ENCODE measurements at regions not wholly inside any gene's neighbourhood (a gene's known extent, or its start where the extent isn't known, plus 50 kb on each side); places are given as distances from the start of the nearest gene placed in this dataset.
A peak's percentile ranks its signal among the peaks of the same experiment; 100 is the strongest.

DNA sequence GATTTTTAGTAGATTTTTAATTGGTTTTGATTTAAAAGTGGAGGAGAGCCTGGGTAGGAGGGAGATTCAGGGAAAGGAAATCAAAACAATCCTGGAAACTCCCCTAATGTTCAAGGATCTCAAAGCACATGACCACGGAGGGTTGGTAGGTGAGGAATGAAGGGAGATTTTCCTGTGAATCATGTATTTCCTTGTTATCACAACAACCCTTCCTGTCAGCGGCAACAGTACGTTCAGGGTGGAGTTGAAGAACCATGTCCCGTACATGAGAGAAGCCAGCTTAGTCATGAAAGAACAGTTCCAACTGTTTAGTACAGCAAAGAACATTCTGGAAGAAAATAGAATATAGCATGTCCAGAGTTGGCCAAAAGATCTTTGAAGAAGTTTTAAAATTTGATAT lies 79.4 kb upstream of the SCAF8 start:
- Mint-ChIP-seq H3K4me1 (no peaks in the 10 kb centered on the region), H3K27ac (no peak overlapping the region), H3K4me3 (no peak overlapping the region), H3K36me3 (ENCODE audit: low read depth) (no peaks in the 10 kb centered on the region), H3K27me3 (peaks cover 8% of the 10 kb centered on the region)
- ATAC-seq (no peak), DNase-seq (no peak)
- no peaks in the 10 kb centered on the region for H3K9me3 ChIP-seq (ENCODE audit: control insufficient read depth, low read length, poor library complexity, severe bottlenecking)

DNA sequence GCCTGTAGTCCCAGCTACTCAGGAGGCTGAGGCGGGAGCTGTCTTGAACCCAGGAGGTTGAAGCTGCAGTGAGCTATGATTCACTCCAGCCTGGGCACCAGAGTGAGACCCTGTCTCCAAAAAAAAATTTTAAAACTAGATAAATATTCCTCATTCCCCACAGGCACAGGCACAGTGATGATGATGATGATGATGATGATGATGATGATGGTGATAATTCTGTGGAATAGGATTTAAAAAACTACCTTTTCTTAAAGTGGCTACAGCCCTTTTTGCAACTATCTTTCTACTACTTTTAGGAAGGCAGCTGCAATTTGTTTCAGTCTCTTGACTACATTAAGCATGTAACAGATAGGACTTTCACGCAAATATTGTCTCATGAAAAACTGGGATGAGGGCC lies 76.6 kb upstream of the SCAF8 start:
- ATAC-seq, result no peak
- H3K27me3 Mint-ChIP-seq, result peaks cover 14% of the 10 kb centered on the region
- H3K27ac Mint-ChIP-seq, result no peak overlapping the region
- no peak overlapping the region for H3K4me3 Mint-ChIP-seq
- no peaks in the 10 kb centered on the region for H3K9me3 ChIP-seq (ENCODE audit: control insufficient read depth, low read length, poor library complexity, severe bottlenecking)
- H3K4me1 Mint-ChIP-seq, result no peaks in the 10 kb centered on the region
- no peak for DNase-seq
- no peaks in the 10 kb centered on the region for H3K36me3 Mint-ChIP-seq (ENCODE audit: low read depth)

DNA sequence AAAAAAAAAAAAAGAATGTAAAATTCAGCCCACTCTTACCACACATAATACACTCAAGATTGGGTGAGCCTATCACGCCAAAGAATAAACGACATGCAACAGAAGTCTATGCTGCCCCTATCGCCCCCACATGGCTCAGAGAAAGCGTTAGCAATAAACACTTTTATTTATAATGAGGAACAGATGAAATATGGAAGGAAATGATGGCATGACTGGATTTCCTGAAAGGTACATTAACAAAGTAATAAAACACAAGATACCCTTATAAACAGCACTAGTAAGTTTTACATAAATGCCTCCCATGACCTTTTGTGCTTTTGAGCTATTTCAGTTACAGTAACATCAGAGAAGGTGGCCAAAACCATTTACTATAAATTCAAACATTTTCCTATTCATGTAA lies 71.4 kb upstream of the SCAF8 start:
- no peak overlapping the region for H3K4me3 Mint-ChIP-seq

DNA sequence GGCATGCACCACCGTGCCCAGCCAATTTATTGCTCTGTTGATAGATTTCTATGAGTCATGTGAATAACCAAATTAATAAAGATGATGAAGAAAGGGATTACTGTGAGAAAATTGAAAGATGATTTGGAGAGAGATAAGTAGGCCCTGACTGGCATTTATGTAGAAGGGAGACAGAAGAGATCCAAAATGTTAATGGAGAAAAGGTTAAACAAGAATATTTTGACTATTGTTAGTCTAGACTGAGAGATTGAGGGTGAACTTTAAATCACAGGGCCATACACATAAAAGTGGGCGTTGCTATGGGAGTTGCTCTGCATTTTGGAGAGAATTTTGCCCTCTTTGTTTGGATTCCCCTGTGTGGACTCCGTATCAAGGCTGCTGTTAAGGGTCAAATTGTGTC lies 68.9 kb upstream of the SCAF8 start:
- Mint-ChIP-seq H3K4me1 (no peaks in the 10 kb centered on the region), H3K4me3 (no peak overlapping the region), H3K27ac (no peak overlapping the region), H3K36me3 (ENCODE audit: low read depth) (peaks cover 3% of the 10 kb centered on the region), H3K27me3 (peaks cover 16% of the 10 kb centered on the region)
- H3K9me3 ChIP-seq (ENCODE audit: control insufficient read depth, low read length, poor library complexity, severe bottlenecking), result no peaks in the 10 kb centered on the region
- ATAC-seq, result no peak
- DNase-seq, result no peak

More for the DNA sequence above, 71.4 kb upstream of the SCAF8 start:
- Mint-ChIP-seq H3K4me1 (no peaks in the 10 kb centered on the region), H3K27me3 (peaks cover 24% of the 10 kb centered on the region), H3K36me3 (ENCODE audit: low read depth) (peaks cover 3% of the 10 kb centered on the region), H3K27ac (no peak overlapping the region)
- ATAC-seq (no peak), DNase-seq (no peak)
- H3K9me3 ChIP-seq (ENCODE audit: control insufficient read depth, low read length, poor library complexity, severe bottlenecking), result no peaks in the 10 kb centered on the region

DNA sequence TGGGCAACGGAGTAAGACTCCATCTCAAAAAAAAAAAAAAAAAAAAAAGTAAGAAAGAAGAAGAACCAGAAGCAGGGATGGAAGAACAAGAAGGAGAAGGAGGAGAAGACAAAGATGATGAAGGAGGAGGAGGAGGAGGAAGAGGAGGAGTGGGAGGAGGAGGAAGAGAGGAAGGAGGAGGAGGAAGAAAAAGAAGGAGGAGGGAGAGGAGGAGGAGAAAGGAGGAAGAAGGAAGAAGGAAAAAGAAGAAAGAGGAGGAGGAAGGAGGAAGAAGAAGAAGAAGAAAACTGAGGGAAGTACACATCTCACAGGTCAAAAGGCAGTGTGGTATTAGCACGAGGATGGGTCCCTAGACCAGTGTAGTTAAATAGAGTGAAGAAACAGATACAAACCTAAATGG lies 65.1 kb upstream of the SCAF8 start:
- ATAC-seq (no peak), DNase-seq (no peak)
- peaks cover 3% of the 10 kb centered on the region for H3K36me3 Mint-ChIP-seq (ENCODE audit: low read depth)
- no peak overlapping the region for H3K27ac Mint-ChIP-seq
- no peak overlapping the region for H3K4me3 Mint-ChIP-seq
- H3K9me3 ChIP-seq (ENCODE audit: control insufficient read depth, low read length, poor library complexity, severe bottlenecking), result no peaks in the 10 kb centered on the region
- H3K4me1 Mint-ChIP-seq, result no peaks in the 10 kb centered on the region
- H3K27me3 Mint-ChIP-seq, result peaks cover 9% of the 10 kb centered on the region

DNA sequence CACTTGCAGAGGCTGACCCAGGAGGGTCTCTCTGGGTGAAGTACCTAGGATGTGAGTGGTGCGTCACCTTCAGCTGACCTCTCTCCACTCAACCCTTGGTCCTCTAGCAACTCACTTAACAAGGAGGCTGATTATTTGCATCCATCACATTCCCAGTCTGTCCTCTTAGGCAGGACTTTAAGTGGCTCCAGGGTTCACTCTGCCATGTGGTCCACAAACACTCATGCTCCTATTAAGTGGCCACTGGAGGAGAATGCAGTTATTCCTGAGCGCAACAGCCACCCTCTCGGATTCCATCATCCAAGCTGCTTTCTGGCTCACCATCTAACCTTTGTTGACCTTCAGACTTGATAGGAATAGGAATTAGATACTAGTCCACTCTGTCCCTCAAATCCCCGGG lies 61.1 kb upstream of the SCAF8 start:
- H3K36me3 Mint-ChIP-seq (ENCODE audit: low read depth), result no peaks in the 10 kb centered on the region
- H3K27me3 Mint-ChIP-seq, result no peaks in the 10 kb centered on the region
- H3K9me3 ChIP-seq (ENCODE audit: control insufficient read depth, low read length, poor library complexity, severe bottlenecking), result no peaks in the 10 kb centered on the region
- ATAC-seq (no peak), DNase-seq (no peak)
- H3K4me1 Mint-ChIP-seq, result no peaks in the 10 kb centered on the region
- H3K4me3 Mint-ChIP-seq, result no peak overlapping the region
- no peak overlapping the region for H3K27ac Mint-ChIP-seq

DNA sequence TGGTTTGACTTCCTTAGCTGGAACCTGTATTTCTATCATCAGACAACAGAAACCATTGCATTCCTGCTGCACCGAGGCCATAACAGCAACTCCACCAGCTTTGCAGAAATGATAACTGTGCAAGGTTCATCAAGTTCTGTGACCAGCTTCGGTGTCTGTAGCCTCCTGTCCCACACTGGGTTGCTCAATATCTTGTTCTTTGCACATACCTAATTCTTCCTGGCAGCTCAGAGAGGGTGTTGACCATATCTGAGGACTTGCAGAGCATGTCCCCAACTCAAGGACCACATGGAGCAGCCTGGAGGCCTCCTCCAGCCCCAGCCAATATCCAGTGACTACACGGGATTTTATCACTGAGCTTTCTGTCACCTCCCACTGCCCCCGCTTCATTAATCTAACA lies 59.3 kb upstream of the SCAF8 start:
- H3K27ac Mint-ChIP-seq, result no peak overlapping the region
- no peaks in the 10 kb centered on the region for H3K4me1 Mint-ChIP-seq
- no peaks in the 10 kb centered on the region for H3K9me3 ChIP-seq (ENCODE audit: control insufficient read depth, low read length, poor library complexity, severe bottlenecking)
- no peak overlapping the region for H3K4me3 Mint-ChIP-seq
- ATAC-seq, result no peak
- H3K36me3 Mint-ChIP-seq (ENCODE audit: low read depth), result no peaks in the 10 kb centered on the region
- peaks cover 8% of the 10 kb centered on the region for H3K27me3 Mint-ChIP-seq
- no peak for DNase-seq

DNA sequence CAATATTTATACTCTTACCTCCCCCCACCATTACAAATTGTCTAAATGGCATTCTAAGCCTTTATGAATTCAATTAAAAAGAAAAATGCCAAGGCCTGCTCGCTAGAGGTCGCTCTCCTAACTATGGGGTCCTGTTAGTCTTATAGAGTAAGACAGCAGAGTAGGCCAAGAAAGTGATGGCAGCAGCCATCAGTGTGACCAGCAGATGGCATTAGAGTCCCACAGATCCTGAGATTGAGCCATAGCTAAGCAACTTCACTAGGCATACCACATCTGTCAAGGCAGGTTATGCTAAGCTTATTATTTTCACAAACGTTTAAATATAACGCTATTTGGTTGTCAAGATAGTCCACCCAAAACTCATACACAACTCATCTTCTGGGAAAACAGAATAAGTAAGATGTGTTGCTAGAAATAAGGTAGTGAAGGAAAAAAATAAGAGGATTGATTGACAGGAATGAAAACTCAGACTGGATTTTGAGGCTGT lies 57.6 kb upstream of the SCAF8 start:
- no peaks in the 10 kb centered on the region for H3K9me3 ChIP-seq (ENCODE audit: control insufficient read depth, low read length, poor library complexity, severe bottlenecking)
- Mint-ChIP-seq H3K4me3 (no peak overlapping the region), H3K4me1 (no peaks in the 10 kb centered on the region), H3K27me3 (peaks cover 8% of the 10 kb centered on the region), H3K36me3 (ENCODE audit: low read depth) (no peaks in the 10 kb centered on the region), H3K27ac (no peak overlapping the region)
- peak; percentile 100 for ATAC-seq
- peak; percentile 58 to 83 (median 71) for DNase-seq

DNA sequence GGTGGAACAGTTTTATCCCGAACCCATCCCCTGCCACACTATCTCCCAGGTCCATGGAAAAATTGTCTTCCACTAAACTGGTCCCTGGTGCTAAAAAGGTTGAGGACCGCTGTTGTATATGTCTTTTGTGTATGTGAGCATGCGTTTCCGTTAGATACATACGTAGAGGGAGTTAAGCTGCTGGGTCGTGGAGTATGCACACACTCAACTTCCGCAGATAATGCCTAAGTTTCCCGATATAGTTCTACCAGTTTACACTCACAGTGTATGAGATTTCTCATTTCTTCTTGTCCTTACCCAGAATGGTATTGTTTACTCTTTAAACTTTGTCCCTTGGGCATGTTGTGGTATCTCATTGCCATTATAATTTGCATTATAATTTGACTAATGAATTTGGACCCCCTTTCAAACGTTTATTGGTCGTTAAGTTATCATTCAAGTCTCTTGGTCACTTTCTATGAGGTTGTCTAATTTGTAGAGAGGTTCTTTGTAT lies 50.5 kb upstream of the SCAF8 start:
- no peak overlapping the region for H3K27ac Mint-ChIP-seq
- H3K4me1 Mint-ChIP-seq, result peaks cover 9% of the 10 kb centered on the region
- no peaks in the 10 kb centered on the region for H3K9me3 ChIP-seq (ENCODE audit: control insufficient read depth, low read length, poor library complexity, severe bottlenecking)
- H3K36me3 Mint-ChIP-seq (ENCODE audit: low read depth), result no peaks in the 10 kb centered on the region
- H3K27me3 Mint-ChIP-seq, result peaks cover 4% of the 10 kb centered on the region
- no peak overlapping the region for H3K4me3 Mint-ChIP-seq
- DNase-seq, result no peak
- no peak for ATAC-seq
